GM21381 (cell line): ENCODE measurements at regions not wholly inside any gene's neighbourhood (a gene's known extent, or its start where the extent isn't known, plus 50 kb on each side); places are given as distances from the start of the nearest gene placed in this dataset.

Experiments
- ATAC-seq: cut with Tn5 transposase; IDR thresholded peaks from one replicate; pipeline ENCODE4 v1.9.1; 2021; ENCODE audit warnings: mild to moderate bottlenecking, moderate library complexity; ENCODE audit not compliant: unreplicated experiment

DNA sequence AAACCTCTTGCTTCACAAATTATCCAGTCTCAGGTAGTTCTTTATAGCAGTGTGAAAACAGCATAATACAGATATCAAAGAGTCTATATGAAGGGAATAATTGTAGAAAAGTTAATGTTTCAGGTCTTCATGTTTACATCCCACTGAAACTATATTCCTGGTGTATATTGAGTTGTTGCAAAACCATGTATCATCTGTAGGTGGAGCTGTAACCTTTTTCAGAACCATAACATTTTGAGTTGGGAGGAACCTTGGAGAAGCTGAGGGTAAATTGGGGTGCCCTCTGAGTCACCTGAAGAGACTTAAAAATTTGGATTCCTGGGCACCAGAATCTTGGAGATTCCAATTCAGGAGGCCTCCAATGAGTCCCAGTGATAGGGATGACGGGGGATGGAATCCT, 51.9 kb upstream of the TAPT1 start:
- ATAC-seq = no peak
